ENCODE measurements at regions not wholly inside any gene's neighbourhood (a gene's known extent, or its start where the extent isn't known, plus 50 kb on each side); places are given as distances from the start of the nearest gene placed in this dataset.

DNA sequence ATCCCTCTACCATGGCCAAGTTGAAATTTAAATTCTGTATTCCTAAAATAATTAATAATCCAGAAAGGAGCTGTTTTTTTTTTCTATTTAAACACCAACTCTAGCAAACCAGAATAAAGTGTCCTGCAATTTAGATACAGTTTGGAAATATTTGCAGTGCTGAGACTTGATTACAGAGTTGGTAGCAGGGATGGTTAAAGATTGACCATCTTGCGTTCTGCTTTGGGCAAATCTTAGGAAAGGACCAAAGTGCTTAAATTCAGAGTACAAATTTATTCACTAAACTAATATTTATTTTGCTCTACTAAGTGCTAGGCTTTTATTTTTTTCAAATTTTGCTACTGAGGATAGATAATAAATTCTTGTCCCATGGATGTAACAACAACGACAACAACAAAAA, 180.2 kb upstream of the AADAT start (continued):
- TF ChIP-seq, protein P1, sequence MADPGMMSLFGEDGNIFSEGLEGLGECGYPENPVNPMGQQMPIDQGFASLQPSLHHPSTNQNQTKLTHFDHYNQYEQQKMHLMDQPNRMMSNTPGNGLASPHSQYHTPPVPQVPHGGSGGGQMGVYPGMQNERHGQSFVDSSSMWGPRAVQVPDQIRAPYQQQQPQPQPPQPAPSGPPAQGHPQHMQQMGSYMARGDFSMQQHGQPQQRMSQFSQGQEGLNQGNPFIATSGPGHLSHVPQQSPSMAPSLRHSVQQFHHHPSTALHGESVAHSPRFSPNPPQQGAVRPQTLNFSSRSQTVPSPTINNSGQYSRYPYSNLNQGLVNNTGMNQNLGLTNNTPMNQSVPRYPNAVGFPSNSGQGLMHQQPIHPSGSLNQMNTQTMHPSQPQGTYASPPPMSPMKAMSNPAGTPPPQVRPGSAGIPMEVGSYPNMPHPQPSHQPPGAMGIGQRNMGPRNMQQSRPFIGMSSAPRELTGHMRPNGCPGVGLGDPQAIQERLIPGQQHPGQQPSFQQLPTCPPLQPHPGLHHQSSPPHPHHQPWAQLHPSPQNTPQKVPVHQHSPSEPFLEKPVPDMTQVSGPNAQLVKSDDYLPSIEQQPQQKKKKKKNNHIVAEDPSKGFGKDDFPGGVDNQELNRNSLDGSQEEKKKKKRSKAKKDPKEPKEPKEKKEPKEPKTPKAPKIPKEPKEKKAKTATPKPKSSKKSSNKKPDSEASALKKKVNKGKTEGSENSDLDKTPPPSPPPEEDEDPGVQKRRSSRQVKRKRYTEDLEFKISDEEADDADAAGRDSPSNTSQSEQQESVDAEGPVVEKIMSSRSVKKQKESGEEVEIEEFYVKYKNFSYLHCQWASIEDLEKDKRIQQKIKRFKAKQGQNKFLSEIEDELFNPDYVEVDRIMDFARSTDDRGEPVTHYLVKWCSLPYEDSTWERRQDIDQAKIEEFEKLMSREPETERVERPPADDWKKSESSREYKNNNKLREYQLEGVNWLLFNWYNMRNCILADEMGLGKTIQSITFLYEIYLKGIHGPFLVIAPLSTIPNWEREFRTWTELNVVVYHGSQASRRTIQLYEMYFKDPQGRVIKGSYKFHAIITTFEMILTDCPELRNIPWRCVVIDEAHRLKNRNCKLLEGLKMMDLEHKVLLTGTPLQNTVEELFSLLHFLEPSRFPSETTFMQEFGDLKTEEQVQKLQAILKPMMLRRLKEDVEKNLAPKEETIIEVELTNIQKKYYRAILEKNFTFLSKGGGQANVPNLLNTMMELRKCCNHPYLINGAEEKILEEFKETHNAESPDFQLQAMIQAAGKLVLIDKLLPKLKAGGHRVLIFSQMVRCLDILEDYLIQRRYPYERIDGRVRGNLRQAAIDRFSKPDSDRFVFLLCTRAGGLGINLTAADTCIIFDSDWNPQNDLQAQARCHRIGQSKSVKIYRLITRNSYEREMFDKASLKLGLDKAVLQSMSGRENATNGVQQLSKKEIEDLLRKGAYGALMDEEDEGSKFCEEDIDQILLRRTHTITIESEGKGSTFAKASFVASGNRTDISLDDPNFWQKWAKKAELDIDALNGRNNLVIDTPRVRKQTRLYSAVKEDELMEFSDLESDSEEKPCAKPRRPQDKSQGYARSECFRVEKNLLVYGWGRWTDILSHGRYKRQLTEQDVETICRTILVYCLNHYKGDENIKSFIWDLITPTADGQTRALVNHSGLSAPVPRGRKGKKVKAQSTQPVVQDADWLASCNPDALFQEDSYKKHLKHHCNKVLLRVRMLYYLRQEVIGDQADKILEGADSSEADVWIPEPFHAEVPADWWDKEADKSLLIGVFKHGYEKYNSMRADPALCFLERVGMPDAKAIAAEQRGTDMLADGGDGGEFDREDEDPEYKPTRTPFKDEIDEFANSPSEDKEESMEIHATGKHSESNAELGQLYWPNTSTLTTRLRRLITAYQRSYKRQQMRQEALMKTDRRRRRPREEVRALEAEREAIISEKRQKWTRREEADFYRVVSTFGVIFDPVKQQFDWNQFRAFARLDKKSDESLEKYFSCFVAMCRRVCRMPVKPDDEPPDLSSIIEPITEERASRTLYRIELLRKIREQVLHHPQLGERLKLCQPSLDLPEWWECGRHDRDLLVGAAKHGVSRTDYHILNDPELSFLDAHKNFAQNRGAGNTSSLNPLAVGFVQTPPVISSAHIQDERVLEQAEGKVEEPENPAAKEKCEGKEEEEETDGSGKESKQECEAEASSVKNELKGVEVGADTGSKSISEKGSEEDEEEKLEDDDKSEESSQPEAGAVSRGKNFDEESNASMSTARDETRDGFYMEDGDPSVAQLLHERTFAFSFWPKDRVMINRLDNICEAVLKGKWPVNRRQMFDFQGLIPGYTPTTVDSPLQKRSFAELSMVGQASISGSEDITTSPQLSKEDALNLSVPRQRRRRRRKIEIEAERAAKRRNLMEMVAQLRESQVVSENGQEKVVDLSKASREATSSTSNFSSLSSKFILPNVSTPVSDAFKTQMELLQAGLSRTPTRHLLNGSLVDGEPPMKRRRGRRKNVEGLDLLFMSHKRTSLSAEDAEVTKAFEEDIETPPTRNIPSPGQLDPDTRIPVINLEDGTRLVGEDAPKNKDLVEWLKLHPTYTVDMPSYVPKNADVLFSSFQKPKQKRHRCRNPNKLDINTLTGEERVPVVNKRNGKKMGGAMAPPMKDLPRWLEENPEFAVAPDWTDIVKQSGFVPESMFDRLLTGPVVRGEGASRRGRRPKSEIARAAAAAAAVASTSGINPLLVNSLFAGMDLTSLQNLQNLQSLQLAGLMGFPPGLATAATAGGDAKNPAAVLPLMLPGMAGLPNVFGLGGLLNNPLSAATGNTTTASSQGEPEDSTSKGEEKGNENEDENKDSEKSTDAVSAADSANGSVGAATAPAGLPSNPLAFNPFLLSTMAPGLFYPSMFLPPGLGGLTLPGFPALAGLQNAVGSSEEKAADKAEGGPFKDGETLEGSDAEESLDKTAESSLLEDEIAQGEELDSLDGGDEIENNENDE (IDR thresholded peaks at IDR 0.05; ENCODE audit: insufficient replicate concordance, low read length), result no peak
- TF ChIP-seq NRF1 (IDR thresholded peaks at IDR 0.05; ENCODE audit: low read depth, low read length) (no peak), JUN (IDR thresholded peaks at IDR 0.05; ENCODE audit: low read depth, low read length) (no peak), SP4 (IDR thresholded peaks at IDR 0.05; ENCODE audit: low read length) (no peak), CEBPB (IDR thresholded peaks at IDR 0.05; ENCODE audit: low read depth, low read length) (no peak), MAFK (IDR thresholded peaks at IDR 0.05; ENCODE audit: low read depth, low read length) (no peak), CHD2 (IDR thresholded peaks at IDR 0.05; ENCODE audit: low read length) (no peak)
- TF ChIP-seq, protein P2, sequence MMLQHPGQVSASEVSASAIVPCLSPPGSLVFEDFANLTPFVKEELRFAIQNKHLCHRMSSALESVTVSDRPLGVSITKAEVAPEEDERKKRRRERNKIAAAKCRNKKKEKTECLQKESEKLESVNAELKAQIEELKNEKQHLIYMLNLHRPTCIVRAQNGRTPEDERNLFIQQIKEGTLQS (IDR thresholded peaks at IDR 0.05; ENCODE audit: insufficient read depth, low read depth, low read length), result no peak
